ENCODE measurements at regions not wholly inside any gene's neighbourhood (a gene's known extent, or its start where the extent isn't known, plus 50 kb on each side); places are given as distances from the start of the nearest gene placed in this dataset.

DNA sequence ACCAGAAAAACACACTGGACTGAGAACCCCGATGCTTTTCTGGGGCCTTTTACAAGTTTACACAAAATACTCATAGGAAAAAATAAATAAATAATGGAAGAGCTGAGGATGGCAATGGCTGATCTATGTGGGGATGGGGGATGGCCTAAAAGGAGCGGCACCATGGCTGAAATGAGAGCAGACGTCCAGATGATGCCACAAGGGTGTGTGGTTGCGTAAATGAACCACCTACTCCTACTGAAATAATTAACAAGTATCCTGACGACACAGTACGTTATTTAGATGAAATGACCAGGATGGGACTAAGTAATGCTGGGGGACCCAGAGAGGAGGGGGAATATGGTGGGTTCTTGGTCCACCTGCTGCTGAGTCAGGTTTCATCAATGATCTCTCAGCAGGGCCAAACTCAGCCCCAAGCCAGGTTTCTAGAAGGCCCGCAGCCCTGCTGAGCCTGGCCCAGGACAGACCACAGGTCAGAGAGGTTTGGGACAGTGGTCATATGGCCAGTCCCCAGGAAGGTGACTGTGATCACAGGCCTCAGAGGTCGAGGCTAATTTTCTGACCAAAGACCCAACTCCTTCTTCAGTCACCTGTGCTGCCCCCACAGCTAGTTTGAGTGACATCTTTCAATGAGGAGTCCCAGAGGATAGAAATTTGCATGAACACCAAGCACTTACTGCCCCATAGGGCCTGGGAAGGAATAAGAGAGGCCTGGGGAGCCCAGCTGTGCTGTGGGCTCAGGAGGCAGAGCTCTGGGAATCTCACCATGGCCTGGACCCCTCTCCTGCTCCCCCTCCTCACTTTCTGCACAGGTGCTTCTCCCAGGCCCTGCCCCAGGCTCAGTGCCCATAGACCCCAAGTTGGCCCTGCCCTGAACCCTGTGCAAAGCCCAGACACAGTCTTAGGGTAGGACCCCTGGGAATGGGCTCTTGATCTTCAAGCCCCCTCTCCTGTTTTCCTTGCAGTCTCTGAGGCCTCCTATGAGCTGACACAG, 76.3 kb upstream of the IGLL5 start:
- TF ChIP-seq ZFP3 (tag by site-specific recombination; IDR thresholded peaks at IDR 0.05; ENCODE audit: low read depth) (no peak), ZNF626 (tag by site-specific recombination; IDR thresholded peaks at IDR 0.05) (no peak), HOXD13 (CRISPR knock-in tag; IDR thresholded peaks at IDR 0.05; ENCODE audit: borderline replicate concordance) (no peak), ZNF157 (tag by site-specific recombination; IDR thresholded peaks at IDR 0.05) (no peak), ZNF366 (tag by site-specific recombination; conservative IDR thresholded peaks at IDR 0.05) (no peak), TRIM28 (IDR thresholded peaks at IDR 0.05; ENCODE audit: borderline replicate concordance, low read length) (no peak)
- TF ChIP-seq, protein P1, sequence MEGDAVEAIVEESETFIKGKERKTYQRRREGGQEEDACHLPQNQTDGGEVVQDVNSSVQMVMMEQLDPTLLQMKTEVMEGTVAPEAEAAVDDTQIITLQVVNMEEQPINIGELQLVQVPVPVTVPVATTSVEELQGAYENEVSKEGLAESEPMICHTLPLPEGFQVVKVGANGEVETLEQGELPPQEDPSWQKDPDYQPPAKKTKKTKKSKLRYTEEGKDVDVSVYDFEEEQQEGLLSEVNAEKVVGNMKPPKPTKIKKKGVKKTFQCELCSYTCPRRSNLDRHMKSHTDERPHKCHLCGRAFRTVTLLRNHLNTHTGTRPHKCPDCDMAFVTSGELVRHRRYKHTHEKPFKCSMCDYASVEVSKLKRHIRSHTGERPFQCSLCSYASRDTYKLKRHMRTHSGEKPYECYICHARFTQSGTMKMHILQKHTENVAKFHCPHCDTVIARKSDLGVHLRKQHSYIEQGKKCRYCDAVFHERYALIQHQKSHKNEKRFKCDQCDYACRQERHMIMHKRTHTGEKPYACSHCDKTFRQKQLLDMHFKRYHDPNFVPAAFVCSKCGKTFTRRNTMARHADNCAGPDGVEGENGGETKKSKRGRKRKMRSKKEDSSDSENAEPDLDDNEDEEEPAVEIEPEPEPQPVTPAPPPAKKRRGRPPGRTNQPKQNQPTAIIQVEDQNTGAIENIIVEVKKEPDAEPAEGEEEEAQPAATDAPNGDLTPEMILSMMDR (tag by site-specific recombination; IDR thresholded peaks at IDR 0.05), result no peak
- TF ChIP-seq, protein P2, sequence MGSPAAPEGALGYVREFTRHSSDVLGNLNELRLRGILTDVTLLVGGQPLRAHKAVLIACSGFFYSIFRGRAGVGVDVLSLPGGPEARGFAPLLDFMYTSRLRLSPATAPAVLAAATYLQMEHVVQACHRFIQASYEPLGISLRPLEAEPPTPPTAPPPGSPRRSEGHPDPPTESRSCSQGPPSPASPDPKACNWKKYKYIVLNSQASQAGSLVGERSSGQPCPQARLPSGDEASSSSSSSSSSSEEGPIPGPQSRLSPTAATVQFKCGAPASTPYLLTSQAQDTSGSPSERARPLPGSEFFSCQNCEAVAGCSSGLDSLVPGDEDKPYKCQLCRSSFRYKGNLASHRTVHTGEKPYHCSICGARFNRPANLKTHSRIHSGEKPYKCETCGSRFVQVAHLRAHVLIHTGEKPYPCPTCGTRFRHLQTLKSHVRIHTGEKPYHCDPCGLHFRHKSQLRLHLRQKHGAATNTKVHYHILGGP (tag by site-specific recombination; IDR thresholded peaks at IDR 0.05), result no peak

Data from HEK293 (cell line).